H9 (cell line): ENCODE measurements at regions not wholly inside any gene's neighbourhood (a gene's known extent, or its start where the extent isn't known, plus 50 kb on each side); places are given as distances from the start of the nearest gene placed in this dataset.

Source experiments
- DNase-seq: peaks from one replicate; pipeline ENCODE4 v3.0.0-alpha.2; 2017
- H2AFZ ChIP-seq: one replicate; pipeline ENCODE4 v1.6.1; 2013; ENCODE audit warnings: mild to moderate bottlenecking, low read length, control low read depth, moderate library complexity
- H2AK5ac ChIP-seq: 2 replicates; pipeline ENCODE4 v1.6.1; 2013; ENCODE audit warnings: low read length, control low read depth, mixed read lengths; ENCODE audit not compliant: insufficient read length
- H2BK120ac ChIP-seq: one replicate; pipeline ENCODE4 v1.6.1; 2013; ENCODE audit warnings: low read depth, mild to moderate bottlenecking, low read length, control low read depth, inconsistent platforms; ENCODE audit not compliant: poor library complexity, severe bottlenecking
- H2BK12ac ChIP-seq: 2 replicates; pipeline ENCODE4 v1.6.1; 2013; ENCODE audit warnings: low read length, control low read depth, mixed read lengths, low read depth; ENCODE audit not compliant: insufficient read length
- H2BK15ac ChIP-seq: 2 replicates; pipeline ENCODE4 v1.6.1; 2013; ENCODE audit warnings: low read depth, low read length, control low read depth
- H2BK20ac ChIP-seq: one replicate; pipeline ENCODE4 v1.6.1; 2013; ENCODE audit warnings: low read depth, mild to moderate bottlenecking, low read length, control low read depth, inconsistent platforms; ENCODE audit not compliant: poor library complexity, severe bottlenecking
- H2BK5ac ChIP-seq: 2 replicates; pipeline ENCODE4 v1.6.1; 2013; ENCODE audit warnings: low read length, control low read depth, mixed read lengths; ENCODE audit not compliant: insufficient read length
- H3K14ac ChIP-seq: 2 replicates; pipeline ENCODE4 v1.6.1; 2013; ENCODE audit warnings: low read length, control low read depth; ENCODE audit not compliant: insufficient read depth
- H3K18ac ChIP-seq: 2 replicates; pipeline ENCODE4 v1.6.1; 2013; ENCODE audit warnings: low read depth, mild to moderate bottlenecking, mixed read lengths, low read length, control low read depth; ENCODE audit not compliant: insufficient read length
- H3K23ac ChIP-seq: 2 replicates; pipeline ENCODE4 v1.6.1; 2013; ENCODE audit warnings: low read length, control low read depth, mixed read lengths, low read depth; ENCODE audit not compliant: insufficient read length
- H3K23me2 ChIP-seq: 2 replicates; pipeline ENCODE4 v1.6.1; 2013; ENCODE audit warnings: low read depth, mild to moderate bottlenecking, mixed read lengths, low read length, control low read depth; ENCODE audit not compliant: insufficient read length, poor library complexity, severe bottlenecking
- H3K27ac ChIP-seq: 2 replicates; pipeline ENCODE4 v1.5.1; 2013; ENCODE audit warnings: low read length, control low read depth, mixed read lengths, low read depth; ENCODE audit not compliant: insufficient read length
- H3K27me3 ChIP-seq: 2 replicates; pipeline ENCODE4 v1.6.1; 2013; ENCODE audit warnings: low read length, control low read depth, inconsistent platforms; ENCODE audit not compliant: insufficient read depth
- H3K4ac ChIP-seq: 2 replicates; pipeline ENCODE4 v1.6.1; 2013; ENCODE audit warnings: low read depth, mild to moderate bottlenecking, control low read depth, inconsistent platforms, low read length, moderate library complexity
- H3K4me1 ChIP-seq: 2 replicates; pipeline ENCODE4 v1.6.1; 2013; ENCODE audit warnings: low read length, control low read depth, inconsistent platforms; ENCODE audit not compliant: insufficient read depth
- H3K4me2 ChIP-seq: 2 replicates; pipeline ENCODE4 v1.6.1; 2013; ENCODE audit warnings: low read length, control low read depth, mixed read lengths; ENCODE audit not compliant: insufficient read length, insufficient read depth
- H3K56ac ChIP-seq: 2 replicates; pipeline ENCODE4 v1.6.1; 2013; ENCODE audit warnings: low read depth, mild to moderate bottlenecking, mixed read lengths, low read length, control low read depth; ENCODE audit not compliant: insufficient read length
- H3K79me1 ChIP-seq: 2 replicates; pipeline ENCODE4 v1.6.1; 2013; ENCODE audit warnings: low read depth, mild to moderate bottlenecking, moderate library complexity, low read length, control low read depth, inconsistent platforms; ENCODE audit not compliant: insufficient read depth, poor library complexity, severe bottlenecking
- H3K79me2 ChIP-seq: 2 replicates; pipeline ENCODE4 v1.6.1; 2013; ENCODE audit warnings: low read length, control low read depth, inconsistent platforms; ENCODE audit not compliant: insufficient read depth
- H3K9ac ChIP-seq: 2 replicates; pipeline ENCODE4 v1.6.1; 2013; ENCODE audit warnings: low read length, control low read depth, mixed read lengths; ENCODE audit not compliant: insufficient read length; ENCODE audit errors: extremely low read depth
- H3K9me3 ChIP-seq: one replicate; pipeline ENCODE4 v1.6.1; 2013; ENCODE audit warnings: low read depth, low read length, inconsistent platforms; ENCODE audit not compliant: control insufficient read depth
- H3T11ph ChIP-seq: one replicate; pipeline ENCODE4 v1.6.1; 2013; ENCODE audit warnings: mild to moderate bottlenecking, low read length, control low read depth, inconsistent platforms
- H4K20me1 ChIP-seq: one replicate; pipeline ENCODE4 v1.6.1; 2013; ENCODE audit not compliant: control insufficient read depth, insufficient read length, insufficient read depth
- H4K5ac ChIP-seq: 2 replicates; pipeline ENCODE4 v1.6.1; 2013; ENCODE audit warnings: low read depth, mild to moderate bottlenecking, mixed read lengths, low read length, control low read depth; ENCODE audit not compliant: insufficient read length
- H4K8ac ChIP-seq: replicated peaks from 2 replicates; pipeline ENCODE4 v1.6.1; 2013; ENCODE audit warnings: low read length, control low read depth, mixed read lengths, low read depth; ENCODE audit not compliant: insufficient read length
- H4K91ac ChIP-seq: 2 replicates; pipeline ENCODE4 v1.6.1; 2013; ENCODE audit warnings: low read depth, mild to moderate bottlenecking, moderate library complexity, mixed read lengths, low read length, control low read depth; ENCODE audit not compliant: insufficient read length
- H3K27ac Mint-ChIP-seq, 3 experiments: 2 replicates in 2 of 3; 3 replicates in 1 of 3; pipeline ENCODE4 v1.8.0; 2020 to 2021; ENCODE audit warnings: mixed read lengths in 3 of 3, mild to moderate bottlenecking in 1 of 3, moderate library complexity in 1 of 3
- H3K27me3 Mint-ChIP-seq: 2 replicates; pipeline ENCODE4 v1.8.0; 2021; ENCODE audit warnings: low read depth, mild to moderate bottlenecking, moderate library complexity, mixed read lengths
- H3K36me3 Mint-ChIP-seq, 3 experiments: 2 replicates in 2 of 3; 3 replicates in 1 of 3; pipeline ENCODE4 v1.8.0; 2020 to 2021; ENCODE audit warnings: low read depth in 3 of 3, mixed read lengths in 3 of 3; ENCODE audit not compliant: insufficient read depth in 1 of 3
- H3K4me1 Mint-ChIP-seq, 2 experiments: 2 replicates each; pipeline ENCODE4 v1.8.0; 2020; ENCODE audit warnings: mixed read lengths in 2 of 2
- H3K4me3 Mint-ChIP-seq, 2 experiments: 2 replicates in 1 of 2; 3 replicates in 1 of 2; pipeline ENCODE4 v1.8.0; 2020 to 2021; ENCODE audit warnings: mild to moderate bottlenecking in 2 of 2, mixed read lengths in 2 of 2, moderate library complexity in 1 of 2
- H3K9me3 Mint-ChIP-seq, 2 experiments: 2 replicates in 1 of 2; 3 replicates in 1 of 2; pipeline ENCODE4 v1.8.0; 2020; ENCODE audit warnings: mild to moderate bottlenecking in 2 of 2, mixed read lengths in 2 of 2, moderate library complexity in 1 of 2
- CTCF ChIP-seq: fragments of 200-600 bp; sonication (generic); conservative IDR thresholded peaks from 3 replicates; pipeline ENCODE4 v1.8.0; 2021; ENCODE audit warnings: antibody characterized with exemption, mild to moderate bottlenecking
- WGBS: extraction: QIAGEN DNeasy Blood & Tissue Kit; methylation state at CpG from one replicate; pipeline ENCODE4 v1.1.7; 2013; ENCODE audit warnings: missing lambda C conversion rate, low lambda C conversion rate, mixed read lengths; ENCODE audit not compliant: insufficient read length; ENCODE audit errors: extremely low coverage; 5-methylcytosine and 5-hydroxymethylcytosine counted together

GRCh38 chr4:54570822-54571221 is 86.9 kb upstream of the KIT start:
- Histone ChIP-seq H3K27me3 (no peaks in the 10 kb centered on the region; the same call in 1 of the 2 replicates), H2BK5ac (no peak overlapping the region), H3K4me1 (no peaks in the 10 kb centered on the region; the same call in 1 of the 2 replicates), H2BK15ac (no peak overlapping the region), H3K56ac (no peak overlapping the region), H3K79me1 (no peaks in the 10 kb centered on the region), H3K18ac (no peak overlapping the region), H3K23ac (no peak overlapping the region), H2BK12ac (no peak overlapping the region), H4K20me1 (no peaks in the 10 kb centered on the region), H3K23me2 (no peaks in the 10 kb centered on the region), H4K5ac (no peak overlapping the region), H2AFZ (no peak overlapping the region), H4K91ac (no peak overlapping the region), H3T11ph (no peak overlapping the region), H3K9ac (no peak overlapping the region), H3K4me2 (no peak overlapping the region), H3K9me3 (no peaks in the 10 kb centered on the region), H2BK120ac (no peak overlapping the region), H3K14ac (no peak overlapping the region), H4K8ac (no peak overlapping the region), H3K4ac (no peak overlapping the region), H3K79me2 (no peaks in the 10 kb centered on the region), H3K27ac (no peak overlapping the region), H2BK20ac (no peak overlapping the region), H2AK5ac (no peak overlapping the region)
- no peak overlapping the region for H3K27ac Mint-ChIP-seq
- H3K36me3 Mint-ChIP-seq, result no peaks in the 10 kb centered on the region
- TF ChIP-seq CTCF, result no peak
- no peak overlapping the region for H3K4me3 Mint-ChIP-seq
- H3K9me3 Mint-ChIP-seq, result no peaks in the 10 kb centered on the region; a peak in 2 of 5 replicates
- H3K4me1 Mint-ChIP-seq, result peaks cover 43 to 45% of the 10 kb centered on the region in 2 experiments
- no peak for DNase-seq
- WGBS, result no CpG with 5 or more reads among the region's 2 CpGs
- peaks cover 72% of the 10 kb centered on the region for H3K27me3 Mint-ChIP-seq
